GM12891 (cell line): ENCODE measurements at regions not wholly inside any gene's neighbourhood (a gene's known extent, or its start where the extent isn't known, plus 50 kb on each side); places are given as distances from the start of the nearest gene placed in this dataset.
"Not testable (repeated sequence)": the region's sequence is repeated elsewhere in the genome, so short reads cannot be mapped to it uniquely, and the experiment has no call there.

Source experiments
- POLR2A ChIP-seq: IDR thresholded peaks from 2 replicates; pipeline ENCODE4 v1.6.1; 2011; ENCODE audit warnings: low read depth, low read length, control low read depth
- SPI1 ChIP-seq: IDR thresholded peaks from 2 replicates; pipeline ENCODE4 v1.6.1; 2011; ENCODE audit warnings: low read depth, low read length, control low read depth

DNA sequence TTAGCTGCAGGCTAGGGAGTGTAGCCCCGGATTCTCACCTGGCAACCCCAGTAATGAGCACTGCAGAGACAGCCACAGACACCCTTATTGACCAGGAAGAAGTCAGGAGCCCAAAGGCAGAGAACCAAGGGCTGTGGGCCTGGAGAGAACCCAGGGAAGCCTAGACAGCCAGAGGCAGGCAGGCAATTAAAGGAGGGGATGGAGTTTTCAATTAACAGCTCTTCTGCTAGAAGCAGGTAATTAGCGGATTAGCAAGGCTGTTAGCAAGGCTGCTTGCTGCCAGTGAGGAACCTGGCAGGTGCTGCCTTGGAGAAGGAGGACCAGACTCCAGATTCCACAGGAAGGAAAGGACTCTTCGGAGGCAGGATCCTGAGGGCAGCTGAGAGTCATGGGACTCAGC is 176.1 kb downstream of the TRIM43 start:
- not testable (repeated sequence) for TF ChIP-seq POLR2A, SPI1
